ENCODE measurements at regions not wholly inside any gene's neighbourhood (a gene's known extent, or its start where the extent isn't known, plus 50 kb on each side); places are given as distances from the start of the nearest gene placed in this dataset.
"Not testable (repeated sequence)": the region's sequence is repeated elsewhere in the genome, so short reads cannot be mapped to it uniquely, and the experiment has no call there.

- no peak for DNase-seq
These were observed 2672.8 kb upstream of the PCDH20 start for GRCh38 chr13:64088491-64088890.

GRCh38 chr13:64087624-64088023 lies 2672.0 kb upstream of the PCDH20 start:
- DNase-seq = no peak

GRCh38 chr13:64083811-64084210 lies 2668.2 kb upstream of the PCDH20 start:
- no peak for DNase-seq

DNA sequence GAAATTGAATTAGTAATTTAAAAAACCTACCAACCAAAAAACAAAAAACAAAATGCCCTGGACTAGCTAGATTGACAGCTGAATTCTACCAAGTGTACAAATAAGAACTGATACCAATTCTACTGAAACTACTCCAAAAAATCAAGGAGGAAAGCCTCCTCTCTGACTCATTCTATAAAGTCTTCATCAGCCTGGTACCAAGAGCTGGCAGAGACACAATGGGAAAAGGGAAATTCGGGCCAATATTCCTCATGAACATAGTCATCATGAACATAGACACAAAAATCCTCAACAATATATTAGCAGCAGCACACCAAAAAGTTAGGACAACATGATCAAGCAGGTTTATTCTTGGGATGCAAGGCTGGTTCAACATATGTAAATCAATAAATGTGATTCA lies 2667.7 kb upstream of the PCDH20 start:
- DNase-seq = no peak

DNA sequence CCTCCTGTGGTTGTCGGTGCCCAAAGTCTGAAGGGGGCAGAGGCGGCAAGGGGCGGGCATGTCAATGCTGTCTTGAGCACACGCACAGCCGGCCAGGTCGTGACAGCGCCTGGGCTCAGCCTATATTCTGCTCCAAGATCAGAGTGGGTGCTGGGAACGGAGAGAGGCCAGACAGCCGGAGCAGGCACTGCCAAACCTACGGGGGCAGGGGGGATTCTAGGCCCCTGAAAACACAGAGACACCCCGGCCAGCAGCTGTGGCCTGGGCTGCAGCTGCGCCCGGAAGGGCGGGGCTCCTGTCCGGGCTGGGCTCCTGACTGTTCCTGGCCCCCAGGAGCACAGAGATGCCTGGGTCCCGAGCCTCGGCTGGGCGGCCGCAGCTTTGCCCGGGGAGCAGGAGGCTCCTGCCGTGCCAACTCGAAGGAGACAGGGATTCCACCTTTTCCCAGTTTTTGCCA lies 2662.9 kb upstream of the PCDH20 start:
- DNase-seq = no peak

DNA sequence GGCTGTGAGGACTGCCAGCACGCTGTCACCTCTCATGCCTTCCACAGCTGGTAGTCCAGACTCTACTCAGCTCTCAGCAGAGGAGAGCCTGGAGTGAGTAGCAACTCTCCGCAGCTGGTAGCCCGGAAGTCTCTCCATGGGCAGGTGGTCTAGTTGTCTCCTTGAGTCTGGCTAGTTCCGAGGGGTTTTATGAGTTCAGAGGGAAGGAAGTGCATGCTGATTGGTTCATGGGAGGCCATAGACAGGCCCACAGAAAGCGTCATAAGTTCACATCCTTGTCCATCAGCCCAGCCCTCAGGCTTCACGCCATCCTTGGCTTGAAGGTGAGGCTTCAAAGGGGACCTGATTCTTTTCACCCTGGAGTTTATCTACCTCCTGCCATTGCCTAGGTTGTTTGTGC lies 2662.4 kb upstream of the PCDH20 start:
- no peak for DNase-seq

DNA sequence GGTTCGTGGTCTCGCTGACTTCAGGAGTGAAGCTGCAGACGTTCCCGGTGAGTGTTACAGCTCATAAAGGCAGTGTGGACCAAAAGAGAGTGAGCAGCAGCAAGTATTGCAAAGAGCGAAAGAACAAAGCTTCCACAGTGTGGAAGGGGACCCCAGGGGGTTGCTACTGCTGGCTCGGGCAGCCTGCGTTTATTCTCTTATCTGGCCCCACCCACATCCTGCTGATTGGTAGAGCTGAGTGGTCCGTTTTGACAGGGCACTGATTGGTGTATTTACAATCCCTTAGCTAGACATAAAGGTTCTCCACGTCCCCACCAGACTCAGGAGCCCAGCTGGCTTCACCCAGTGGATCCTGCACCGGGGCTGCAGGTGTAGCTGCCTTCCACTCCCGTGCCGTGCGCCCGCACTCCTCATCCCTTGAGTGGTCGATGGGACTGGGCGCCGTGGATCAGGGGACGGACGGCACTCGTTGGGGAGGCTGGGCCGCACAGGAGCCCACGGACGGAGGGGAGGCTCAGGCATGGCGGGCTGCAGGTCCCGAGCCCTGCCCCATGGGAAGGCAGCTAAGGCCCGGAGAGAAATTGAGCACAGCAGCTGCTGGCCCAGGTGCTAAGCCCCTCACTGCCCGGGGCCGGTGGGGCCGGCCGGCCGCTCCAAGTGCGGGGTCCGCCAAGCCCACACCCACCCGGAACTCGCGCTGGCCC lies 2661.6 kb upstream of the PCDH20 start:
- DNase-seq = not testable (repeated sequence)

GRCh38 chr13:64075543-64076271 lies 2660.1 kb upstream of the PCDH20 start:
- DNase-seq = no peak

GRCh38 chr13:64074971-64075474 lies 2659.4 kb upstream of the PCDH20 start:
- no peak for DNase-seq

GRCh38 chr13:64073203-64073602 lies 2657.6 kb upstream of the PCDH20 start:
- no peak for DNase-seq

DNA sequence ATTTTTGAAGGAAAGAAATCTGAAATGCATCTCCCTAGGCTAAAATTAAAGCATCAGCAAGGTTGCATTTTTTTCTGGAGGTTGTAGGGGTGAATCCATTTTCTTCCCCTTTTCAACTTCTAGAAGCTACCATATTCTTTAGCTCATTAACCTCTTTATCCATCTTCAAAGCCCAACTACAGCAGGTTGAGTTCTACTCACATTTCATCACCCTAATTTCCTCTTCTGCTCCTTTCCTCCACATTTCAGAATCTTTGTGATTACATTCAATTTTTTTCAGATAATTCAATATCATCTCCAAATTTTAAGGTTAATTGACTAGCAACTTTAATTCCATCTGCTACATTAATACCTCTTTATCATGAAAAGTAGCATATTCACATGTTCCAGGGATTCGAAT lies 2655.7 kb upstream of the PCDH20 start:
- DNase-seq = no peak

DNA sequence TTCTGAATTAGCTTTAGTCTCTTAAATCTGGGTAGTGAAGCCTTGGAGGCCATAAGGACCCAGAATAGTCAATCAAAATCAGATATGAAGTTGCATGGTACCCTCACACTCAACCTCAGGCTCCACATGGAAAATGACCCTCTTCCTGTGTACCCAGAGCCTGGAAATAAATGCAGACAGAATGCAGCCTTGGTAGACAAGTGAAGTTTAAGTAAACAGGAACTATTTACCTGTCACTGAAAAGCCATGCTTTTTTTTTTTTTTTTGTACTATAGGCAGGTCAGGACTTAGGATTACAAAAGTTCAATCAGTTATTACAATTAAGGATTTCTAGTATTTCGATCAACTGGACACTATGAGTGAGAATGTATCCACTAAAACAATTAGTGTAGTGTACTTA lies 2654.2 kb upstream of the PCDH20 start:
- no peak for DNase-seq

DNA sequence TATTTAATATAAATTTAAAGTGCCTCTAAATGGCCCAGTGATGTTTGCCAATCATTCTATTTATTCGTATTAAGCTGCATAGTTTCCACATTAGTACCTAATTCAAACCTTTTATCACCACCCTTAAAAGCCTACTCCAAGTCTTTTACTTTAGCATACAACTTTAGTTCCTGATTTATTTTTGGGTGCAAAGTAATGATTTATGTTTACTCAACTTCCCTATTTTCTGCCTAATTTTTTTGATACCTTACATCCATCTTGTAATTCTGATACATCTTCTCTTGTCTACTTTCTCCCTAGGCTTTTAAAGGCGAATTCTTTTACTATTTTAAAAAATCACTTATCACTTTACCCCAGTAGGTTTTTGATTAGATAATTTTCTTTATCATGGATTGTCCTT lies 2651.1 kb upstream of the PCDH20 start:
- no peak for DNase-seq

DNA sequence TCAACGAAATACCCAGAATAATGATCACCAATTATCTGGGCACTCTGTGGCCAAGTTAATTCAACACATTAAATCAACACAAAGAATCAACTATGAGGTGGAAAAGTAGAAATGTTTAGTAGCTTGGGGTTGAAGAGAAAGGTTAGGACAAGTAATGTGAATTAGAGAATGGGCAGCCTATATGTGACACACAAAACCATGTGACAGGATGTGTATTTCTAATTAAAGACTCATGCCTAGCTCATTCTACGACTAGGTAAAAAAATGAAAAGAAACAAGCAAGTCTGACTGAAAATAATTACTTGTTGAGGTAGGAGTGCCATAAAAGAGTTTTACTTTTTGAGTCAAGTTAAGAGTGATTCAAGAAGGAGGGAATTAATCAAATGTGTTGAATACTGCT lies 2646.0 kb upstream of the PCDH20 start:
- no peak for DNase-seq

DNA sequence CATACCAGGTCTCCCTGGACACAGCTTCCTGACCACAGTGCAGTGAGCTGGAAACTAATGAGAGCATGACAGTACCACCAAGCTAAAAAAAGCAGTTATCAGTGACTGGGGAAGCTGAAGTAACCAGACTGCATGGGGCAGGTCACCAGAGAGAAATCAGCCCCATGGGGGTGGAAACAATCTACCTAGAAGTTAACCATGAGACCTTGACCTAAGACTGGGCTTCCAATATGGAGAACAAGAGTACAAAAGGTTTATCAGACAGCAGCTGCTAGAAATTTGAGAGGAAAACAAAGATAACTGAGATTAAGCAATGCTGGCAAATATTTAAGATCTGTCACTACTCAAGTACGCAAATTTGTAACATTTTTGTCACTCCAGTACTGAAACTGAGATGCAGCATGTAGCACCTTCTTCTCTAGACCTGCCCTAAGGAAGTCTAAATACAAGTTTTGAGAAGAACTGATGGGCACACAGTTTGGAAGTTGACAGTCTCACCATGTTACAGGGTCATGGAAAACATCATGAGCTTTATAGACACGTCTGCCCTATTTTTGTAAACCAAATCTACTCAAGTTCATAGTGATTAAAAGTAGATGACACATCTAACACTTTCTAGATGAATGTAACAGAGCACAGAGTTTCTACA lies 2641.8 kb upstream of the PCDH20 start:
- DNase-seq = no peak

- DNase-seq = no peak
These were observed 2638.7 kb upstream of the PCDH20 start for GRCh38 chr13:64054321-64054720.

DNA sequence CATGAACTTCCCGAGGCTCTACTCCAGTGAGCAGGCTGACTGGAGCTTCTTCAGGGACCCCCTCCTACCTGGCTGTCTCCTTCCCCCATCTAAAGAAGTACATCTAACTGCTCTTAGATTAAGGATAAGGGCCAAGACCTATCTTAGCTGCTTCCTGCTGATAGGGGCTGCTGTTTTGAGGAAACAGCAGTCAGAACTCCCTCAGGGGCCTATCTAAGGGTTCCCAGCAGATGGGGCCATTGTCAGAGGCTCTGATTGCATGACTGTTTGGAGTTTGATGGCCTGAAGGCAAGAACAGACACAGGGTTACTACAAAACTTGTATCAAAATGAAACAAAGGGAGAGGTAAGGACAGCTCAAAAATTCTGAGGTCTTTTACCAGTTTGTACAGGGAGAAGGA lies 2636.9 kb upstream of the PCDH20 start:
- DNase-seq = no peak

GRCh38 chr13:64051278-64051677 lies 2635.6 kb upstream of the PCDH20 start:
- DNase-seq = no peak

GRCh38 chr13:64041296-64041695 lies 2625.6 kb upstream of the PCDH20 start:
- DNase-seq = no peak

GRCh38 chr13:64033921-64034320 lies 2618.3 kb upstream of the PCDH20 start:
- DNase-seq = no peak

DNA sequence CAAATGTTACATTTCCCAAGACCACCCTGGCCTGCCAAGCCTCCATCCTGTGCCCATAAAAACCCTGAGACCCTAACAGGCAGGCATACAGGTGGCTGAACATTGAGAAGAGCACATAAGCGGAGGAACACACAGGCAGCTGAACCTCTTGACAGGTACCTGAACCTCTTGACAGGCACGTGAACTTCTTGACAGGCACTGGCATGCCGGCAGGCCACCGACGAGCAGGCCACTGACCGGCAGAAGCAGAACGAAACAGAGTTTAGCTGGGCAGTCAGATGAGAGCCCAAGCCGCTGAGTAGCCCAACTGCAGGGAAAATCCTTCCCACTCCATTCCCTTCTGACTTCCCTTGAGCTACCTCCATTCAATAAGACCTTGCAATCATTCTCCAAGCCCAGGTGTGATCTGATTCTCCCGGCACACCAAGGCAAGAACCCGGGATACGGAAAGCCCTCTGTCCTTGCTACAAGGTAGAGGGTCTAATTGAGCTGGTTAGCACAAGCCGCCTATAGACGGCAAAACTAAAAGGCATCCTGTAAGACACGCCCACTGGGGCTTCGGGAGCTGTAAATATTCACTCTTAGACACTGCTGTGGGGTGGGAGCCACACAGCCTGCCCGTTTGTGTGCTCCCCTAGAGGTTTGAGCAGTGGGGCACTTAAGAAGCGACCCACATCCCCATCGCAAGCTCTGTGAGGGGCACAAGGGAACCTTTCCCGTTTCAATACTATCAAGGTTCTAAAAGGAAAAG lies 2613.9 kb upstream of the PCDH20 start:
- DNase-seq = no peak

DNA sequence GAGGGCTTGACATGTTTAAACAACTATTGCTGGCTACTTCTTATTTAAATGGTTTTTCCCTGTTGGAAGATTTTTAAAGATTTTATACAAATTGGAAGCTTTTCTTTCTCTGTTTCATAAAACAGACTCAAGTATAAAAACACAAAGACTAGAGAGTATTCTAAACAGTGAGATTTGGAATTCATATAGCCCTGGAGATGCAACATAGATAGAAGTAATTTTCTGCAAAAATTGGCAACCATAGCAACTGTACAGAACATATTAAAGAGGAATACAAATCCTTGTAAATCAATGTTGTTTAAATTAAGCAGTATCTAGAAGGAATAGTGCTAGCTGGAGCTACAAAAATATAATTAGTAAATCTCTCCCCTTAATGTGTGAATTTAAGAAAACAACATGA lies 2612.9 kb upstream of the PCDH20 start:
- DNase-seq = no peak

DNA sequence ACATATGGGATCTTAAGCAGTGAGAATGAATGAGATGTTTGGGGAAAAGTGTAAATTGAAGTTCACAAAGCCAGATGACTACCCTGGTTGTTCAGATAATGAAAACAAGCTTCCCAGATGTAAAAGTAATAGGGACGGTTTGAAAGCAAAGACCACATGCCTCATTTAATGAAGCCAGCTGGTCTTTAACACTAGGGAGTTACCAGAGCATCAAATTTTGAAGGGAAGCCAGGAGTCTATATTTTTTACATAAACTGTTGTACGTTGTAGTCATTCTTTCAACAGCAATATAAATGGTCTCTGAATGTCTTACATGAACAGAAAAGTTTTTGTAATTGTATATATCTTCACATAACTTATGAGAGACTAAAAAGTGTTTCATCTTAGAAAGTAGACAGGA lies 2604.5 kb upstream of the PCDH20 start:
- no peak for DNase-seq

Measured in stimulated activated CD4-positive, alpha-beta T cell treated with anti-CD3 and anti-CD28 coated beads, Interleukin-15, amount 100 ng/mL, for 24 hours (primary cell).